Uterus (tissue), 3 donors: ENCODE measurements at regions not wholly inside any gene's neighbourhood (a gene's known extent, or its start where the extent isn't known, plus 50 kb on each side); places are given as distances from the start of the nearest gene placed in this dataset.
"Not testable (repeated sequence)": the region's sequence is repeated elsewhere in the genome, so short reads cannot be mapped to it uniquely, and the experiment has no call there.

ENCODE experiments used
- DNase-seq, 2 donors: peaks; one replicate each; pipeline ENCODE4 v3.0.0-alpha.2; 2019 to 2020
- H3K27ac ChIP-seq, 2 donors: fragments of 200-600 bp; sonication (generic); 1 replicate in 1 of 2; 2 replicates in 1 of 2; pipeline ENCODE4 v1.5.1; 2016 to 2018
- H3K27me3 ChIP-seq, 2 donors: fragments of 200-600 bp; sonication (generic); one replicate each; pipeline ENCODE4 v1.5.1; 2018 to 2019; ENCODE audit warnings: control low read depth in 1 of 2
- H3K36me3 ChIP-seq, 2 donors: fragments of 200-600 bp; sonication (generic); one replicate each; pipeline ENCODE4 v1.5.1; 2019; ENCODE audit warnings: control low read depth in 1 of 2
- H3K4me1 ChIP-seq, 2 donors: fragments of 200-600 bp; sonication (generic); one replicate each; pipeline ENCODE4 v1.5.1; 2018 to 2019; ENCODE audit warnings: control low read depth in 1 of 2
- H3K4me3 ChIP-seq, 2 donors: fragments of 200-600 bp; sonication (generic); 1 replicate in 1 of 2; 2 replicates in 1 of 2; pipeline ENCODE4 v1.5.1; 2018 to 2019; ENCODE audit warnings: mild to moderate bottlenecking in 1 of 2
- H3K9me3 ChIP-seq, 2 donors: fragments of 200-600 bp; sonication (generic); one replicate each; pipeline ENCODE4 v1.5.1; 2019; ENCODE audit warnings: control low read depth in 1 of 2
- POLR2A ChIP-seq, 2 donors: fragments of 450-650 bp; IDR thresholded peaks; one replicate each; pipeline ENCODE4 v1.6.1; 2016; ENCODE audit warnings: antibody characterized with exemption in 2 of 2, mild to moderate bottlenecking in 1 of 2, moderate library complexity in 1 of 2
- intact Hi-C: fragments of 100-400 bp; cut with DNase I; formaldehyde crosslinking; loops from one replicate; pipeline ENCODE4 v1.15.1; 2023; ENCODE audit warnings: low total_unique reads
- TF ChIP-seq, protein P1 (sequence below), 4 experiments: fragments of 200-600 bp in 2 of 4; fragments of 450-650 bp in 2 of 4; sonication (generic) in 2 of 4; IDR thresholded peaks; one replicate each; pipeline ENCODE4 v1.5.1; 2016 to 2019; ENCODE audit warnings: antibody characterized with exemption in 4 of 4, mild to moderate bottlenecking in 2 of 4, moderate library complexity in 1 of 4
- donor health status: DM: yes; HTN: yes; CAD: no.

DNA sequence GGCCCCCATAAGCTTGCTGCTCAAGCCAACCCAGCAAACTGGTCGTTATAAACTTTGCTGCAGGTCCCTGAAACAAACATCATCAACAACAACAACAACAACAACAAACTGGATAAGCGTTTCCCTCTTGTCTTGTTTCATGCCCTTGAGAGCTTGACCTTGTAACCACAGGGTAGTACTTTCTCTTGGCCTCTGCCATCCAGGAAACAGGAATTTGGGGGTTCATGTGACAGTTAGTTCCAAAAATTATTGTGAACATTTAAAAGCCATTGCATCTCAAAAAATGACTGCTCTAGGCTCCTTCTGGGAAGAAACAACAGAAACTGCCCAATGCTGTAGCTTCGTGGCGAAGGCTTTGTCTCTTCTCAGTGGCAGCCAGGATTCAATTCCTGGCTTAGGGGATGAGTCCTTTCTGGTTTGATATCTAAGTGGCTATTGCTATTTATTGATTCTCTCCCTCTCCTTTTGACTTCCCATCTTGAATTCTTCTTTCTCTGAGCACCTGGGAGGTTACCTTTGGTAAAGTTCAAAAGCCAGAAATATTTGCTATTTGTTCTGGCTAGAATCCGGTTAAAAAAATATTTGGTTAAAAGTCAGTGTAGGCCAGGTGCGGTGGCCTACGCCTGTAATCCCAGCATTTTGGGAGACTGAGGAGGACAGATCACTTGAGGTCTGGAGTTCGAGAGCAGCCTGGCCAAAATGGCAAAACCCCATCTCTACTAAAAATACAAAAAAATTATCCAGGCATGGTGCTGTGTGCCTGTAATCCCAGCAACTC is 52.0 kb upstream of the CPM start:
- Histone ChIP-seq H3K36me3 (no peaks in the 10 kb centered on the region), H3K4me3 (no peak overlapping the region), H3K4me1 (no peaks in the 10 kb centered on the region), H3K27me3 (no peaks in the 10 kb centered on the region), H3K9me3 (no peaks in the 10 kb centered on the region), H3K27ac (no peak overlapping the region)
- no peak for TF ChIP-seq POLR2A (IDR thresholded peaks at IDR 0.05)
- TF ChIP-seq, protein P1, sequence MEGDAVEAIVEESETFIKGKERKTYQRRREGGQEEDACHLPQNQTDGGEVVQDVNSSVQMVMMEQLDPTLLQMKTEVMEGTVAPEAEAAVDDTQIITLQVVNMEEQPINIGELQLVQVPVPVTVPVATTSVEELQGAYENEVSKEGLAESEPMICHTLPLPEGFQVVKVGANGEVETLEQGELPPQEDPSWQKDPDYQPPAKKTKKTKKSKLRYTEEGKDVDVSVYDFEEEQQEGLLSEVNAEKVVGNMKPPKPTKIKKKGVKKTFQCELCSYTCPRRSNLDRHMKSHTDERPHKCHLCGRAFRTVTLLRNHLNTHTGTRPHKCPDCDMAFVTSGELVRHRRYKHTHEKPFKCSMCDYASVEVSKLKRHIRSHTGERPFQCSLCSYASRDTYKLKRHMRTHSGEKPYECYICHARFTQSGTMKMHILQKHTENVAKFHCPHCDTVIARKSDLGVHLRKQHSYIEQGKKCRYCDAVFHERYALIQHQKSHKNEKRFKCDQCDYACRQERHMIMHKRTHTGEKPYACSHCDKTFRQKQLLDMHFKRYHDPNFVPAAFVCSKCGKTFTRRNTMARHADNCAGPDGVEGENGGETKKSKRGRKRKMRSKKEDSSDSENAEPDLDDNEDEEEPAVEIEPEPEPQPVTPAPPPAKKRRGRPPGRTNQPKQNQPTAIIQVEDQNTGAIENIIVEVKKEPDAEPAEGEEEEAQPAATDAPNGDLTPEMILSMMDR (IDR thresholded peaks at IDR 0.05): no peak
- no peak for DNase-seq
- intact Hi-C loops: no loop called here

- H3K27me3 ChIP-seq, intact Hi-C loops, H3K4me3 ChIP-seq, H3K9me3 ChIP-seq, H3K4me1 ChIP-seq, H3K36me3 ChIP-seq, DNase-seq, H3K27ac ChIP-seq: not testable (repeated sequence)
Measured at GRCh38 chr12:68997526-68997925, 64.6 kb upstream of the CPM start.

- Histone ChIP-seq H3K9me3 (no peaks in the 10 kb centered on the region), H3K4me3 (no peak overlapping the region), H3K4me1 (no peaks in the 10 kb centered on the region), H3K36me3 (no peaks in the 10 kb centered on the region), H3K27me3 (no peaks in the 10 kb centered on the region), H3K27ac (no peak overlapping the region)
- no peak for DNase-seq
- intact Hi-C loops: no loop called here
- no peak for TF ChIP-seq POLR2A (IDR thresholded peaks at IDR 0.05)
- TF ChIP-seq, protein P1 (IDR thresholded peaks at IDR 0.05): no peak
Measured at GRCh38 chr12:68998041-68998440, 65.1 kb upstream of the CPM start.

DNA sequence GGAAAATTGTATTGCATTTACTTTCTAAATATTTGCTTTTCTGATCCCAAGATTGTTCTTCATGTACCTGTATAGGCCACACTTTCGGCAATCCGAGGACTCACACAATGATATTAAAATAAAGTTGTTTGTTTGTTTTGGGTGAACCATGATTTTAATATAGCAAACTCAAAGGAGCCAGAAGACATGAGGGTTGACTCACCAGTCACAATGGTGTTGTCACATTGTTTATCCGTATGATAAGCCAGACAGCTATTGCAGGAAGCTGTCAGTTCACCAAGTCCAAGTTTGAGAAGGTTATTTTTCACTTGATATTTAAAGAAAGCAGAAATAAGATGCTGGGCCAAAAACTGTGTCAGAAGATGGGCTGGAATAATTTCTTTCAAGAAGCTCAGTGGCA is 67.1 kb upstream of the CPM start:
- no peak for DNase-seq
- no peaks in the 10 kb centered on the region for H3K4me1 ChIP-seq
- no peaks in the 10 kb centered on the region for H3K27me3 ChIP-seq
- no peak overlapping the region for H3K4me3 ChIP-seq
- intact Hi-C loops: no loop called here
- no peaks in the 10 kb centered on the region for H3K36me3 ChIP-seq
- TF ChIP-seq, protein P1 (IDR thresholded peaks at IDR 0.05): no peak
- TF ChIP-seq POLR2A (IDR thresholded peaks at IDR 0.05): no peak
- H3K27ac ChIP-seq: no peak overlapping the region
- H3K9me3 ChIP-seq: no peaks in the 10 kb centered on the region

DNA sequence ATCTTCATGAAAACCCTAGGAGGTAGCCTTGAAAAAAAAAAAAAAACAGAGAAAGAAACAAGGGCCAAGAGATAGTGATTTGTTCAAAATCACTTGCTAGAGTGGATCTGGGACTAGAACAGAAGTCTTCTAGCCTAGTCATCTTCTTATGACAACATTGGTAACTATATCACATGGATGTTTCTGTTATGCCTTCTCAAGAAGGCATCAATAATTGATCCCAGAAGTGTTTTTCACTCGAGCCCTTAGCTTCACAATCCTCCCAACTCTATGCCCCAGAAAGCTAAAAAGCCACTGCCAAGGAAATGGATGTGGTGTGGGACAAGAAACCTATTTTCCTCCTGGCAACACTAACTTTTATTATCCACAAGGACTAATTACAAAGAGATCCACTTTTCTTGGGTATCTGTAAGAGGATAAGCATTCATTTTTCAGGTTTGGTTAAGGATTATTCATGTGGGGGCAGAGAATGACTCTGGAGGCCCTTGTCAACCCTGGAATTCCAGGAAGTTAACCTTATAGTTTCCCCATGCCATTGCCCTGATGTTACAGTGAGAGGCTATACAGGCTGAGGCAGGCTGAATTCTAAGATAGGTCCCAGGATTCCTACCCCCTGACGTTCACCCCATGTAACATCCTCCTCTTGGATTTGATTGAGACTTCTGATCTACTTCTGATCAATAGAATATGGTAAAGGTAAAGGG is 67.7 kb upstream of the CPM start:
- no peak overlapping the region for H3K4me3 ChIP-seq
- H3K4me1 ChIP-seq: no peaks in the 10 kb centered on the region
- H3K36me3 ChIP-seq: no peaks in the 10 kb centered on the region
- no peak for TF ChIP-seq POLR2A (IDR thresholded peaks at IDR 0.05)
- TF ChIP-seq, protein P1 (IDR thresholded peaks at IDR 0.05): no peak
- no peaks in the 10 kb centered on the region for H3K9me3 ChIP-seq
- no peak overlapping the region for H3K27ac ChIP-seq
- no peaks in the 10 kb centered on the region for H3K27me3 ChIP-seq
- intact Hi-C loops: no loop called here
- no peak for DNase-seq
